ENCODE measurements at regions not wholly inside any gene's neighbourhood (a gene's known extent, or its start where the extent isn't known, plus 50 kb on each side); places are given as distances from the start of the nearest gene placed in this dataset.

DNA sequence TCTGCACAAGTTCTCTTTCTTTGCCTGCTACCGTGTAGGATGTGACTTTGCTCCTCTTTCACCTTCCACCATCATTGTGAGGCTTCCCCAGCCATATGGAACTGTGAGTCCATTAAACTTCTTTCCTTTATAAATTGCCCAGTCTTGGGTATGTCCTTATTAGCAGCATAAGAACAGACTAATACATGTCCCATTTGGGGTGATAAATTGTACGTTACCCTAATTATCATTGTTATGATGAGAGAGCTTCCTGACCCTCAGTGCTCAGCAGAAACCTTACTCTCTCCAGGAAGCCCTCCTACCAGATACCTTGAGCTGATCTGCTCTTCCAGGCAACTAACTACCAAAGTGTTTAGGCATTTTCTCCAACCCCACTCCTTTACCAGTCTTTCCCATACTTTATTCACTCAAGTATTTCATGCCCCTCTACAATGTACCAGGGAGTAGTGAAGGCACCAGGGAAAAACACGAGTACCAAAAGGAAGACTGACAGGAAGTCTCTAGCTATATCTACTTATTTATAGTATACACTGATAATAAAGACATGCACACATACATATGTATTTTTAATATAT lies 196.2 kb downstream of the MYCN start:
- H3K9me3 ChIP-seq (ENCODE audit: control insufficient read depth, low read length): no peaks in the 10 kb centered on the region
- TF ChIP-seq, protein P1, sequence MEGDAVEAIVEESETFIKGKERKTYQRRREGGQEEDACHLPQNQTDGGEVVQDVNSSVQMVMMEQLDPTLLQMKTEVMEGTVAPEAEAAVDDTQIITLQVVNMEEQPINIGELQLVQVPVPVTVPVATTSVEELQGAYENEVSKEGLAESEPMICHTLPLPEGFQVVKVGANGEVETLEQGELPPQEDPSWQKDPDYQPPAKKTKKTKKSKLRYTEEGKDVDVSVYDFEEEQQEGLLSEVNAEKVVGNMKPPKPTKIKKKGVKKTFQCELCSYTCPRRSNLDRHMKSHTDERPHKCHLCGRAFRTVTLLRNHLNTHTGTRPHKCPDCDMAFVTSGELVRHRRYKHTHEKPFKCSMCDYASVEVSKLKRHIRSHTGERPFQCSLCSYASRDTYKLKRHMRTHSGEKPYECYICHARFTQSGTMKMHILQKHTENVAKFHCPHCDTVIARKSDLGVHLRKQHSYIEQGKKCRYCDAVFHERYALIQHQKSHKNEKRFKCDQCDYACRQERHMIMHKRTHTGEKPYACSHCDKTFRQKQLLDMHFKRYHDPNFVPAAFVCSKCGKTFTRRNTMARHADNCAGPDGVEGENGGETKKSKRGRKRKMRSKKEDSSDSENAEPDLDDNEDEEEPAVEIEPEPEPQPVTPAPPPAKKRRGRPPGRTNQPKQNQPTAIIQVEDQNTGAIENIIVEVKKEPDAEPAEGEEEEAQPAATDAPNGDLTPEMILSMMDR (IDR thresholded peaks at IDR 0.05): no peak
- no peak overlapping the region for H3K9ac ChIP-seq
- H3K27me3 ChIP-seq (ENCODE audit: control insufficient read depth, insufficient read depth, low read length): no peaks in the 10 kb centered on the region
- H3K36me3 ChIP-seq (ENCODE audit: control insufficient read depth, insufficient read depth, low read length): no peaks in the 10 kb centered on the region
- no peak overlapping the region for H3K27ac ChIP-seq
- no peaks in the 10 kb centered on the region for H3K79me2 ChIP-seq
- no peaks in the 10 kb centered on the region for H3K4me1 ChIP-seq
- no peak overlapping the region for H2AFZ ChIP-seq
- H3K4me2 ChIP-seq (ENCODE audit: low read length): no peak overlapping the region
- no peak overlapping the region for H3K4me3 ChIP-seq (ENCODE audit: low read depth, low read length)

DNA sequence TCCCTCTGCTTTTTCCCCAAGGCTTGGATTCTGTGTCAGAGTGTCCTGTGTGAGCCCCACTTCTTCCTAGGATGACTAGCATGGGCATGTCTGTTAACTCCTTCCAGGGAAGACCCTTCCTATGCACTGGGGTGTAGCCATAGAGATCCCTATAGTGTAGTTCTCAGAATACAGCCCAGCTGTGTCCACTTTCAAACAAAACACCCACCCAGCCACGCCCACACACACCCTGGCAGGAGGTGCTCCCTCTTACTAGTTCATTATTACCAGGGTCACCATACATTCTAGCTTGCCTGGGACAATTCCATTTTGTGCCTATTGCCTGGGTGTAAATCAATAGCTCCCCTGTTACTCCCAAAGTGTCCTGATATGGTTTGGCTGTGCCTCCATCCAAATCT lies 195.6 kb downstream of the MYCN start:
- Histone ChIP-seq H3K27me3 (ENCODE audit: control insufficient read depth, insufficient read depth, low read length) (no peaks in the 10 kb centered on the region), H3K9ac (no peak overlapping the region), H3K4me2 (ENCODE audit: low read length) (no peak overlapping the region), H2AFZ (no peak overlapping the region), H3K27ac (no peak overlapping the region), H3K4me1 (no peaks in the 10 kb centered on the region), H3K79me2 (no peaks in the 10 kb centered on the region), H3K9me3 (ENCODE audit: control insufficient read depth, low read length) (no peaks in the 10 kb centered on the region), H3K4me3 (ENCODE audit: low read depth, low read length) (no peak overlapping the region), H3K36me3 (ENCODE audit: control insufficient read depth, insufficient read depth, low read length) (no peaks in the 10 kb centered on the region)
- TF ChIP-seq, protein P1 (IDR thresholded peaks at IDR 0.05): no peak

DNA sequence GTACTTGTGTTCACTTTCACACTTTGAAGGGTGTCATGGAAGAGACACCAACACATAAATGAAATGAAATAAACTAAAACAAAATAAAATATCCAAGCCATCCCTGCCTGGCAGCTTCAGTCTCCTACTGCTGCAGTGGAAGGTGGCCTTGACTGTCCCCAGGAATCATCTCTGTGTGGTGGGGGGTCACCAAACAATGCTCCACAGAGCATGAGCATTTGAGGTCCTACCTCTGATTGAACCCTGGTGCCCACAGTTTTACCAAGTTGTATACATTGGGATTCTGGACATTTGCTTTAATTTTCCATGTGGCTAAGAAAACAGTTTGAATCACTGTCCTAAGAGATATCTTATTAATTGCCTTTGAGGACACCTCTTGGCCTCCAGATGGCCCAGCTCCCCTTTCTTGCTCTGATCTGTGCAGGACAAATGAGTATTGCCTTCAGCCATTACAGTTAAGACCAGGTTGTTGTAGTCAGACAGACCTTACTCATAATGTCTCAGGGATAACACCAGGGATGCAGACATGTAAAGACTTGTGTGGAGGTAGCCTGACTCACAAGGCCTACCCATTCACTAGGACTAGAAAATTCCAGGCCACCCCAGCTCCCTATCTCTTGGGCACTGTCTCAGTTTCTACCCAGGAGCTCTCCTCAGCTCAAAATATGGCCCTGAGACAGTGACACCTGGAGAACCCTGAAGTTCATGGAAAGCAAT lies 195.0 kb downstream of the MYCN start:
- no peaks in the 10 kb centered on the region for H3K36me3 ChIP-seq (ENCODE audit: control insufficient read depth, insufficient read depth, low read length)
- TF ChIP-seq, protein P1 (IDR thresholded peaks at IDR 0.05): no peak
- H3K79me2 ChIP-seq: no peaks in the 10 kb centered on the region
- H3K4me1 ChIP-seq: no peaks in the 10 kb centered on the region
- no peak overlapping the region for H3K27ac ChIP-seq
- H3K4me2 ChIP-seq (ENCODE audit: low read length): no peak overlapping the region
- no peaks in the 10 kb centered on the region for H3K27me3 ChIP-seq (ENCODE audit: control insufficient read depth, insufficient read depth, low read length)
- no peak overlapping the region for H3K4me3 ChIP-seq (ENCODE audit: low read depth, low read length)
- no peaks in the 10 kb centered on the region for H3K9me3 ChIP-seq (ENCODE audit: control insufficient read depth, low read length)
- H3K9ac ChIP-seq: no peak overlapping the region
- no peak overlapping the region for H2AFZ ChIP-seq

DNA sequence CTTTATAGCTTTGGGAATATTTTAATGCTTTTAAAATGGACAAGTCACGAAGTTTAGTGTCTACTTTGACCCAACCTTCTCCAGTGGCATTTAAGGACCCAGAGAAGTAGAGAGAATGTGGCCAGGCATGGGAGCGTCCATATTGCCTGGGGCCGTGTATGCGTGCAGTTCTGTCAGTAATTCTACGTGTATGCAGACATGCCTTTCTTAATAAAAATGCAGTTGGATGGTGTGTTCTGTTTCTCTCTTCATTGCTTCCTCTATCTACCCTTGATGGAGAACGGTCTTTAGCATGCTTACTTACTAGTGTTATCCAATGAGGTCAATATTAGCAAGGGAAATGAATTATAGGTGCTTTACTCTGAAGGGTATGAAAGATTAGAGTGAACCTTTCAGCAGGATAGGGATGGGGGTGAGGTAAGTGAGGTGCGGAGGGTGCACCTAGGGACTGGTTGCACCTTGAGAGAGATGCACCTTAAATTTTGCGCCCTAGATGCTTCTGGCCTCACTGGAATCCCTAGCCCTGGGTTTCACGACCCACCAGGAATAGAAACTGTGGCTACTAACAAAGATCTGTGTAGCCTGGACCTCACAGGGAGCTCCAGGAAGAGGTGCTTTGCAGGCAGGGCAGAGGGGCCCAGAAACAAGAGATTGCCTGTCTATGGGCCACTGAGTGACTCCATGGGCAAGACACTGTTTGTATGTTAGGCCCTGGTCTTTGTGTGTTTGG lies 194.3 kb downstream of the MYCN start:
- Histone ChIP-seq H3K4me1 (no peaks in the 10 kb centered on the region), H3K27ac (no peak overlapping the region), H3K27me3 (ENCODE audit: control insufficient read depth, insufficient read depth, low read length) (no peaks in the 10 kb centered on the region), H3K4me2 (ENCODE audit: low read length) (no peak overlapping the region), H2AFZ (no peak overlapping the region), H3K9ac (no peak overlapping the region), H3K79me2 (no peaks in the 10 kb centered on the region), H3K4me3 (ENCODE audit: low read depth, low read length) (no peak overlapping the region), H3K9me3 (ENCODE audit: control insufficient read depth, low read length) (no peaks in the 10 kb centered on the region), H3K36me3 (ENCODE audit: control insufficient read depth, insufficient read depth, low read length) (no peaks in the 10 kb centered on the region)
- TF ChIP-seq, protein P1 (IDR thresholded peaks at IDR 0.05): no peak
